ENCODE measurements at regions not wholly inside any gene's neighbourhood (a gene's known extent, or its start where the extent isn't known, plus 50 kb on each side); places are given as distances from the start of the nearest gene placed in this dataset.
A peak's percentile ranks its signal among the peaks of the same experiment; 100 is the strongest.
"Not testable (repeated sequence)": the region's sequence is repeated elsewhere in the genome, so short reads cannot be mapped to it uniquely, and the experiment has no call there.

DNA sequence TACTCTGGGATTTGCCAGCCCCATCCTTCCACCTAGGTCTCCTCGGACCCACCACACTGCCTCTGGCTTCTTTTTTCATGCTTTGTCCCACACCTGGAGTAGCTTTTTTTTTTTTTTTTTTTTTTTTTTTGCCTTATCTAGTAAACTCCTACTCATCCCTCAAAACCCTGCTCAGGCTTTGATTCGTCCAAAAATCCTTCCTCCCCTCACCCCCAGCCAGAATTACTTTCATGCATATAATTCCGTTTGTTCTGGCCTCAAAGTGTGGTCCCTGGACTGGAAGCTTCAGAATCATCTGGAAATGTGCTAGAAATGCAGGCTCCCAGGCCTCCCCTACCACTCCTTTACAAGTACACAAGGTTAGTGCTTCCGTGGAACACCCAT lies 320.1 kb downstream of the PTTG2 start:
- DNase-seq, result no peak

DNA sequence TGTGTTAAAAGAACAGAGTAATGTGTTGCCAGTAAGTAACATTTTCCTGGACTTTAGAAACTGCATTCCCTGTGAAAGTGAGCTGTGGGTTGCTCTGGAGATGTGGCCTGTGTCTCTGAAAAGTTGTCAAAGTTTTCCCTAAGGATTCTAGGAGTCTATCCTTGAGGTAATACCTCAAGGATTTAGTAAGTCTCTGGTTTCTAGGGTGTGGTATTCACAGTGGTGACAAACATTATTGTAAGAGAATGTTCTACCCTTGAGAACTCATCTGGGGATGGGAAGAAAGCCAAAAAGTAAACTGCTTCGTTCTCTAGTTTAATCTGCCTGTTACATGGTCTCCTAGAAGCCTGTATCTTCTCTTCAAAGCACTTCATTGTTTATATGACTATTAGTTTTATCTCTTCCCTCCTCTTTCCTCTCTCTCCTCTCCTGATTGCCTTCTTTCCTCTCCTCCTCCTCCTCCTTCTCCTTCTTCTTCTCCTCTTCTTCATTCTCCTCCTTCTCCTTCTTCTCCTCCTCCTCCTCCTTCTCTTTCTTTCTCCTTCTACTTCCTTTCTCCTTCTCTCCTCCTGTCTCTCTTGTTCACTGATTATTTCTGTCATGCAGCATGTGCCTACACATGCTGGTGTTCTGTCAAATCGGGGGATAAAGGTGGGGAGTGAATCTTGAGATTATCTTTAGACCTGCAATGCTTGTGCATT lies 321.3 kb downstream of the PTTG2 start:
- no peak for DNase-seq

DNA sequence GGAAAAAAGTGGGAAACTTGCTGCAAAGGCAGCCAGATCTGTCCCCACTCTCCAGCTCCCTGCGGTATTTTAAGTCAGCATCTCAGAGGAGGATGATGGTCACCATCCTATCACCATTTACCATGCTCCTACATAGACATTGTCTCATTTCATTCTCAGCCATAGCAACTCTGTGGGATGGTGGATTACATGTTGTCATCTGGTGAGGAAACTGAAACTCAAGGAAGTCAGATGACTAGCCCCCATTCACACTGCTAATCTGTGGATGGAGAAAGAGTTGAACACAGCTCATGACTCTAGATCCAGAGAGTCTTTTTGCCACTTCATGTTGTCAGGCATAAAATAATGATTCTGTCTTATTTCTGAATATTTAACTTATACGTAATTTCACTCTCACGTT lies 323.5 kb downstream of the PTTG2 start:
- peak; percentile 10 for DNase-seq

DNA sequence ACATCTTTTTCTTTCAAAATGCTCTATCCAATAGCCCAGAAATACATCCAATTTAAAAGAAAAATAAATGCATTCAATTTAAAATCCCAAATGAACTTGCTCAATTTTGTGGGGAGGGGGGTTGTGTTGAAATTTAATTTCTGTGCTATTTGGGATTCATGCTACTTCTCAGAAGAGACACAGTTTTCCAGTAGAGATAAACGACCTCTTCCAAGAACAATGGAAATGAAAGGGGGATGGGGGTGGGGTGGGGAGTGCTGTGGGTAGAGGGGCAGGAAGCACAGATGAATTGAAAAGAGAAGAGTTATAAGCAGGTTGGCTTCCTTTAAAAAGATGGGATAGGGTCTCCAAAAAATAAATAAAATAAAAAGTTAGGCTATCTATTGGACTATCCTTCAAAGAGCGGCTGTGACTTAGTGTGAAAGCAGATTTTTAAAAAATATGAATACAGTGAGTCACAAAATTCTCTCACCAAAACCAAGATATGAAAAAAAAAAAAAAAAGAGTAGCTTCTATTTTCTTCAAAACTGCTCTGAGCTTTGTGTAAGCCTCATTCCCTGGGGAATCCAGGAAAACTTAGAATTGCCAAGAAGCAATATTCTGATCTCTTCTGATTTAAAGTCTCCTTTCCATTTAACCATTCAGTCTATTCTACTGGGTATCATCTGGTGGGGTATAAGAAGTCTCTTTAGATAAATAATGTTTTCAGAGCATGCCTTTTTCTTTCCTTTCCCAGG lies 324.3 kb downstream of the PTTG2 start:
- no peak for DNase-seq

DNA sequence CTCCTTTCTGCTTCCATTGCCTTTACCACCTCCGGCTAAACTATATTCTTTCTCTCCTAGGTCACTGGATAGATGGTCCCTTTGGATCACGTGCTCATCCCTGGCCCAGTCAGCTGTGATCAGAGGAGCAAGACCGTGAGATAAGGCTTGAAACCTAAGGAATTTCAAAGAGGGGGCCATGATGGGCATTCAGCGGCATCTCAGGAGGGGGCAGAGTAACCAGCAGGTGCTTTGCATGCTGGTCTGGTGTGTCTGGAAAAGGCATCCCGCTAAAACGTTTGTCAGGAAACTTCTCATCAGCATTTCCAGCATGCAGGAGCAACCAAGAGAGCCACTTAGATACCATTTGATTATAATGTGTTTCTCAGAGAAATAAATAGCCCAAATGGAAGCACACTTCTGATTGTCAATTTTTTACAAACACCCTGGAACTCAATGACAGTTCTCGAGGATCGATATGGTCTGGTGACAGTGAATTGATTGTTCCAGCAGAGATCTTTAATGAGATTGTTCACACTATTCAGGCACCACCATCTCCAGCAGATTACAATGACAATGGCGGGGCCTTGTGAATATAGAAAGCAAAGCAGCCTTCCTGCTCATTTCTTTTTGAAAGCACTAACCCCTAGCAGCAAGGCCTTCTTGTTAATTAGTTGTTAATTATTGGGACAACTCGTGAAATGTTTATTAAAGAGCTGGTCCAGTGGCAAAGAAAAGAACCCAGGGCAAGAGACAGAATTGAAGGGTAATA lies 327.1 kb downstream of the PTTG2 start:
- DNase-seq, result no peak

DNA sequence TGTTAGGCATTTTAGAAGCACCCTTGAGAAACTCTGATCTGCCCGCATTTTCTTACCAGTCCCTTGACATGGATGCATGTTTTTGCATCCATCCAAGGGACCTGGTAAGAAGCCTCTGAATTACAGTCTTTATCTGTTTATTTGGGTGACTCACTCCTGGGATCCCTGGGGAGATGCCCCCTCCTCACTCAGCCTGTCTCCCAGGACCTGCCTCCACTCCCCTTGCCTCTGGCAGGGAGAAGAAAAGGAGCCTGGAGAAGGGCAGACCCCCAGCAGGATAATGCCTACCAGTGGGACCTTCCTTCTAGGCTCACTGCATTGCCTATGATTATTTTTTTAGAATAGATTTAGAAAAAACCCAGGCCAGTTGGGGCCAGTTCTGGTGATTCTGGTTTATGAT lies 329.4 kb downstream of the PTTG2 start:
- DNase-seq, result no peak

DNA sequence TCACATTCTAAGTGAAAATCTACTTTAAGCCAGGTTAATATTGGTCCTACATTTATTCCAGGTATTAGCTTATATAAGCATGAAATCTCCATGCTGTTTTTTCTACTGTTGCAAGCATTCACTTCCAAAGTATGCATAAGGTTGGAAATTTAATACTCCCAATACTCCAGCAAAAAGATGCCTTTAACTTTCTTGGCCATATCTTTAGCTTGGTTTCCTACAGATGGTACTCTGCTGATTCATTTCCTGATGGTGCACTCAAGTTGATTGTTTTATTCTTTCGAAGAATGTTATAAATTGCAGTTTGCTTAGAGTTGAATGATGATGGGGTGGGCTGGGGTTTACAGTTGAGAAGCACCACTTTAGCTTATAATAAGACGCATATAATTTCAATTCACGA lies 330.2 kb downstream of the PTTG2 start:
- DNase-seq, result no peak

DNA sequence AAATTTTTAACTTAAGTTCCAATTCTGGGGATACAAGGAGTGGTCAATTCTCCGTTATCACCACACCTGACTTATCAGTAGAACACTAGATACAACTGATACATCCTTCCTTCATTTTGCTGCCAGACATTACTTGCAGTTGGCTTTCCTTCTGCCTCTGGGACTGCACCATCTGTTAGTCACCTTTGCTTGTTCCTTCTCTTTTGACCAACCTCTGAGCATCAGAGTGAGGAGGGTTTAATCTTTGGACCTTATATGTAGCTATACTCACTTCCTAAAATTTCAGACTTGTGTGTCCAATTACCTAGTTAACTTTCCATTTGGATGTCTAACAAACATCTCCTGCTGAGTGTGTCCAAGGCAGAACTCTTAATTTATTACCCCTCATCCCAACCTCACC lies 330.7 kb downstream of the PTTG2 start:
- DNase-seq, result no peak

DNA sequence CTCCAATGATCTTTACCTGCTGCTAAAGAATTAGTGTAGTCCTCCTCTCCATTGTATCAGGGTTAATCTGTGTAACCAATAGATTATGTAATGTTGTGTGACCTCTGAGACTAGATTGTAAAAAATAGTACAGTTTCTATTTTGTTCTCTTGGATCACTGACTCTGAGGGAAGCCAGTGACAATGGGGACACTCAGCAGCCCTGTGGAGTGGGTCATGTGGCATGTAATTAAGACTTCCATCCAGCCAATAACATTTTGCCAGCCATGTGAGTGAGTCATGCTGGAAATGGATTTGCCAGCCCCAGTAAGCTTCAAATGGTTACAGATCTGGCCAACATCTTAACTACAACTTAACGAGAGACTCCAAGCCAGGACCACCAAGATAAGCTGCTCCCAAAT lies 332.3 kb downstream of the PTTG2 start:
- DNase-seq, result no peak

DNA sequence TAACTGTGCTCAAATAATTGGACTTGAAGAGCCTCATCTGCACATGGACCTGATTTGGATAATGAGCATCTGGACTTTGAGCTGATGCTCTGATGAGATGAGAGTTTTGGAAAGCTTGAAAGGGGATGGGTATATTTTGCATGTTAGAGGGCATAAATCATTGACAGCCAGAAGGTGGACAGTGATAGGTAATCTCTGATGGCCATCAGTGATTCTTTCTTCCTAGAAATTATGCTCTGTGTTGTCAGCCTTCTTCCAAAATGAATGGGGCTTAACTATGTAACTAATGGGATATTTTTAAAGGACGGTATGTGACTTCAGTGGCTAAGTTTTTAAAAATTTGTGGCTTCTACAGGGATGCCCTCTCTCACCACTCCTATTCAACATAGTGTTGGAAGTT lies 334.0 kb downstream of the PTTG2 start:
- no peak for DNase-seq

DNA sequence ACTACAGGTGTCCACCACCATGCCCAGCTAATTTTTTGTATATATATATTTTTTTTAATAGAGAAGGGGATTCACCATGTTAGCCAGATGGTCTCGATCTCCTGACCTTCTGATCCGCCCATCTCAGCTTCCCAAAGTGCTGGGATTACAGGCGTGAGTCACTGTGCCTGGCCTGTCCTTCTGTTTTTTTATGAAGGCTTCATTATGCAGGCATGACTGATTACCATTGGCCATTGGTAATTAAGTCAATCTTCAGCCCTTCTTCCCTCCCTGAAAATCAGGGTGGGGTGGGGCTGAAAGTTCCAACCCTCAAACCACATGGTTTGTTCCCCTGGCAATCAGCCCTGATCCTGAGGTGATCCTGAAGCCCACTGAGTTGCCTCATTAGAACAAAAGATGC lies 336.9 kb downstream of the PTTG2 start:
- no peak for DNase-seq

DNA sequence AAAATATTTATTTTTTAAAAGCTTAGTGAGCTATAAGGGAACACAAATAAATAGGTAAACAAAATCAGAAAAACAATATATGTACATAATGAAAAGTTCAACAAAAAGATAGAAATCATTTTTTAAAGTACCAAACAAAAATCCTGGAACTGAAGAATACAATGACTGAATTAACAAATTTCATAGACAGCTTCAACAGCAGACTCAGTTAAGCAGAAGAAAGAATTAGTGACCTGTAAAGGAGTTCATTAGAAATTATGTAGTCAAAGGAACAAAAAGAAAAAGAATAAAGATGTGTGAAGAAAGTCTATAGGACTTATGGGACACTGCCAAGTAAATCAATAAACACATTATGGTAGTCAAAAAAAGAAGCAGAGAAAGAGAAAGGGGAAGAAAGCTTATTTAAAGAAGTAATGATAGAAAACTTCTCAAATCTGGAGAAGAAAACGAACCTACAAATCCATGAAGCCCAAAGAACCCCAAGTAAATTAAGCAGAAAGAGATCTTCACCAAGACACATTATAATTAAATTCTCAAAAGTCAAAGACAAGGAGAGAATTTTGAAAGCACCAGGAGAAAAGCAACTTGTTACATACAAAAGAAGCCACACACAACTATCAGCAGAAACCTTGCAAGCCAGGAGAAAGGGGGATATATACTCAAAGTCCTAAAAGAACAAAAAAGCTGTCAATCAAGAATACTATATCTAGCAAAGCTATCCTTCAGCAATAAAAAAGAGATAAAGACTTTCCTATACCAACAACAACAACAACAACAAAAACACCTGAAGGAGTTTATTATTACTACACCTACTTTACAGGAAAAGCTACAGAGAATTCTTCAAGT lies 338.9 kb downstream of the PTTG2 start:
- DNase-seq, result no peak

DNA sequence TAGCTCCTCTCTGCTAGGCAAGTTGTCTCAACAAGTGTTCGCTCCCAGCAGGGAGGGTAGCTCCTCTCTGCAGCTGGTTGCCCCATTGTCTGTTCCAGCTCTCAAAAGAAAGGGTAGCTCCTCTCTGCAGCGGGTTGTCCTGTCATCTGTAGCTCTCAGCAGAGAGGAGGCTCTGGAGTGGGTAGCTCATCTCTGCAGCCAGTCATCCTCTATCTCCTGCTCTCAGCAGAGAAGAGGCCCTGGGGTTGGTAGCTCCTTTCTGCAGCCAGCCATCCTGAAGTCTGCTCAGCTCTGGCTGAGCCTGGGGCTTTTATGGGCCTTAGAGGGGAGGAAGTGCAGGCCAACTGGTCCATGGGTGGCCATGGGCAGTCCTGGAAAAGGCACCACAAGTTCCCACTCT lies 342.7 kb downstream of the PTTG2 start:
- no peak for DNase-seq

DNA sequence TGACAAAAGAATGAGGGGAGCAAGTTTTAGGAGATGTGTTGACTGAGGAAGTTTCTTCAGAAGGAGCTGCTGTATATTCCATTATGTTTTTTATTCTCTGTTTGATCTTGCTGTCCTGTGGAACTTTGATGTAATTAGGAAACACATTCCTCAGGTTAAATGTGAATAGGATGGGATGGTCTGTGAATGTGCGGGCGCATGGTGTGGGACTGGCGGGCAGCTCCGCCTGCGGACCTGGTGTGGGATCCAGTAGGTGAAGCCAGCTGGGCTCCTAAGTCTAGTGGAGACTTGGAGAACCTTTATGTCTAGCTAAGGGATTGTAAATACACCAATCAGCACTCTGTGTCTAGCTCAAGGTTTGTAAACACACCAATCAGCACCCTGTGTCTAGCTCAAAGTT lies 344.3 kb downstream of the PTTG2 start:
- not testable (repeated sequence) for DNase-seq

DNA sequence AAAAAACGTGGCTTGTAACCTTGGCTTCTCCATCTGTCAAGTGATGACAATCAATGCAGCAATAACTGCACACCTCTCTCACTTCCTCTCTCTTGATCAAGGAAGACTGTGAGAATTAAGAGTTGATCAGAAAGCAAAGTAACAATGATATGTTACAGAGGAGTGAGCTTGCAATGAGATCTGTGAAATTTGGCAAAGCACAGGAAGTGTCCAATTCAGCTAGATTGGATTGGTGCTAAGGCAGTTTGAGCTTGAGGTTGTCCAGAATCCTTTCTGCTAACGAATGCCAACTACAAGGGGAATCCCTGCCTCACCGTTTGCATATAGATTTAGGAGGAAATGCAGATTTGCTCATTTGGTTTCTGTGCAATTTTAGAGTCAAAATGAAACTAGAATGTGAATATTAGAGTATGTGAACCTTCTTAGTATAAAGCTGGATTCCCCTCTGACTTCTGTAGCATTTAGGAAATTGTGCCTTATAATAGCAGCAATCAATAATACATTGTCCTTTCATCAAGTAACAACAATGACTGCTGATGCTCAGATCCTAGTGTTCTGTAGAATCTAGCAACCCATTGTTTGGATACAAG lies 346.4 kb downstream of the PTTG2 start:
- peak; percentile 93 for DNase-seq

DNA sequence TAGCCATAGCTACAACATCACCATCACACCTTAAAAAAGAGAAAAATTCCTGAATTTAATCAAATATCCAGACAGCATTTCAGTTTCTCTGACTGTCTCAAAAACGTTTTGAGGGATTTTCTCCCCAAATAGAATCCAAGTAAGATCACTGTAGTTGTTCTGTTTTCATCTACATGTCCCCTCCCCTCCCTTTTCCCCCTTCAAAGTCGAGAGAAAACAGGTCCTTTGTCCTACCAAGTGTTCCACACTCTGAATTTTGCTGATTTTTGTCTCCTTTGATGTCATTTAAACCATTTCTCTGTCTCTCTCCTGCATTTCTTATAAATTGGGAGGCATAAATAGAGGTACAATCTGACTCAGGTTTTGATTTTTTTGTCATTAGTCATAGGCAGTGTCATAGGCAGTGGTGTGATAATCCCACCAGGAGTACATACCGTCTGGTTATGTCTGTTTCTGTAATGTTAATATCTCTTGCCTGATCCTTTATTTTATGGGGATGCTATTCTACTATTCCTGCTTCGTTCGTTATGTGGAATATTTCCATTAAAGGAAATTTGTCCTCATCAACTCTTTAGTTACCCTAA lies 348.6 kb downstream of the PTTG2 start:
- peak; percentile 67 for DNase-seq

DNA sequence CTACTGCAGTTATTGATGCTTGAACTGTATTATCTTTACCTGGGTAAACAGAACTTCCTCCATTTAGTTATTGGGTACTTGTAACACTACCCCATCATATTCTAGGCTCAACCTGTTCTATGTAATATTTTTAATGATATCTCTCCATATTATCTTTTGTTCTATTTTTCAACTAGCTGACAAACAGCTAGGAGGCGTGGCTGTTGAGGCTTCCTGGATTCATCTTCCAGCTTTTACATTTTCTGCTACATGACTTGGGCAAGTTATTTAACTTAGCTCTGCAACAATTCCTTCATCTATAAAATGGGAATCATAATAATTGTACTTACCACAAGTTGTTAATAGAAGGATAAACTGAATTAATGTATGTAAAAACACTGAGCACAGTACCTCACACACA lies 349.3 kb downstream of the PTTG2 start:
- DNase-seq, result no peak

DNA sequence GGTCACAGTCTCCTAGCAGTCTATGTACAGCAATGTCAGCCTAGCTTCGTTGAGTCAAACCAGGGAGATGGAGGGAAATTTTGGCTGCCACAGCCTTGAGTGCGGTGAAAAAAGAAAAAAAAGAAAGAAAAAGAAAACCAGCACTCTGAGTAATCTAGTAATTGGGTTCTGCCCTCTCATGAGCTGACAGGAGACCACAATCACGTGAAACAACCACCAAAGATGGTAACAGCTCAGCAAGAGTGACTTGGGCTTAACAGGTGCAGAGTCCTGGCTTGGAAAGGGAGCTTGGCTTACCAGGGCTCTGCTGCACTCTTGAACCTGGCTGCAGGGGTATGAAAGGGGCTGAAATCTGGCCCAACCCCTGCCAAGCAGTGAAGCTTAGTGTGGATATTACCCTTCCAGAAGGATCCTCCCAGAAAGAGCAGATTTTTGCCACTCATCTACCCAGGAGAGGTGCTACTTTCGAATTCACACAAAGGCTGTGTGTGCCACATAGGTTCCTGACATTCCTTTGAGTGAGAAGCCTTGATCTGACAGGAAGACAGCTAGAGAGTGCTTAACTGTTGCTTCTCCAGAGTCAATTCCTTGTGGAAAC lies 350.3 kb downstream of the PTTG2 start:
- DNase-seq, result peak; percentile 97

DNA sequence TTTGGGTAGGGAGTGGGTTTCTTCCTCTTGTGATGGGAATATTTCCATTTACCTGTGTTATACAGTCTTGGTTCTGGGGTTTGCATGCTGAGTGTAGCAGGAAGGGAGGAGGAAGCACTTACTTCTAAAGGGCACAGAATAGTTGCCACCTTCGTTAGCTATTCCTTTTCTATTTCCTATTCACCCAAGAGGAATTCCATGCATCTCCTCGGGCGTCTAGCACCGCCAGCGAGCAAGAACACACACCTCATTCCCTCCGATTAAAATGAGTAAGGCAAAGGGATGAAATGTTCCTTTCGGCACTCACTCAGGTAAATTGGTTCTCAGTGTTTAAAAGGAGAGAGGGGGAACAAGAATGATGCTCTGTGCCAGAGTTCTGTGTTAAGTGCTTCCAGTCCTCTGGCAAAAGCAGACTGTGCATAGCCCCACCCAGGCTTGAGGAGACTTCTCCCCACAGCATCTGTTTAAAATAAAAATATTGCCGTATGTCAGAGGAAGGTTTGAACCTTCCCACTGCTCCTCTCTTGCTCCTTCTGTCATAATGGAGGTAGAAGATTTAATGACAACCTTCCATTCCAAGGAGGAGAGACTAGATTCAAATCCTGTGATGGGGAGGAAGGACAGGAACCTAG lies 351.4 kb downstream of the PTTG2 start:
- DNase-seq, result no peak

DNA sequence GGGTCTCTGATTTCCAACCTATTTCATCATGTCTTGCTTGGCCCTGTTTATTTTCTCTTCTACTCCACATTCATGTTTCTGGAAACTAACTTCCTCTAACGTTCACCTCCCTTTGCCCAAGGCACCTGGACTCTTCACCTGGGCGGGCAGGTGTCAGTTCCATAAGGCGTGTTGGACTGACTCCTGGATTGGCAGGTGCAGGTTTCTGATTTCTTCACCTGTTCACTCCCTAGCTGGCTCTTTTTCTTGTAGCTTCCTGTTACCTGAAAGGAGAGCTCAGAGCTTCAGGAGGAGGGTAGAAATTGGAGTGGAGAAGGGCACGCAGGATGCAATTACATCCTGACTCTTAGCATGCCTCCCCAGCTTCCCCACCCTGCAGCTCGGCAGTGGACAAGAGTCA lies 350.8 kb upstream of the KLF3 start:
- no peak for DNase-seq

DNA sequence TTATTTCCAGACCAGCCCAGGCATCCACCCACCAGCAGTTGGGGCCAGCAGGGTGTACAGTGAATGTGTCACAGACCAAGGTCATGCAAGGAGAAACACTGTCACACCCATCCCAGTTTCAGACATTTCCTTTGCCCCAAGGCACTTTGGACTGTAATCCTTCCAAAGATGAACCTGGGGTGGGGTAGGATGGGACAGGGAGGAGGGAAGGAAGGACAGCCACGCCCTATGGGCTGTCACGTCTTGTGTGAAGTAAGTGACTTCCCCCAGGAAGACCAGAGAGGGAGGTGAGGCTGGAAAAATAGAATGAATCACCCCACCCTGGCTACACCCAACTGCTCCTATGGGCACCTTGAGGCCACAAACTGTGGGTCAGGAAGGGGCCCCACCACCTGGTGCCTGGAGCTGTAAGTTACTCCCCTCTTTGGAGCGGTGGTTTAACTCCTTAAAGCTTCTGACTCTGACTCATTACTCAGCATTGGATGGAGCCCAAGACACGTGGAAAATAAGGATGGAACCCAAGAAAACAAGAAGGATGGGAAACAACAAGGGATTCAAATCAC lies 349.9 kb upstream of the KLF3 start:
- DNase-seq, result no peak

All from activated CD4-positive, alpha-beta T cell treated with anti-CD3 and anti-CD28 coated beads, Interleukin-2, amount 50 U/mL, for 16 hours (primary cell).